Caco-2 (cell line): ENCODE measurements at regions not wholly inside any gene's neighbourhood (a gene's known extent, or its start where the extent isn't known, plus 50 kb on each side); places are given as distances from the start of the nearest gene placed in this dataset.

Experiments
- BruUV-seq: library from RNA; stranded (reverse); fragments of 400-500 nt; replicated peaks from 2 replicates; lab custom pipeline; 2021; lab: Mats Ljungman, UMichigan
- CTCF ChIA-PET: fragments of 300-600 bp; sonication (Branson Sonifier 250); formaldehyde crosslinking; loops from one replicate; lab custom pipeline; 2022; ENCODE audit warnings: antibody characterized with exemption; lab: Charles Lee
- POLR2A ChIA-PET: fragments of 300-600 bp; sonication (Branson Sonifier 250); formaldehyde crosslinking; loops from one replicate; lab custom pipeline; 2022; ENCODE audit warnings: antibody characterized with exemption; lab: Charles Lee
- DNase-seq, 2 experiments: peaks; one replicate each; pipeline versions ENCODE4 v3.0.0 to v3.0.0-alpha.2; 2020 to 2022
- H3K27me3 ChIP-seq: replicated peaks from 2 replicates; pipeline ENCODE4 v1.6.0; 2011; ENCODE audit warnings: low read length; ENCODE audit not compliant: control insufficient read depth, insufficient read depth
- H3K36me3 ChIP-seq: 2 replicates; pipeline ENCODE4 v1.5.1; 2011; ENCODE audit warnings: low read length; ENCODE audit not compliant: control insufficient read depth, insufficient read depth
- H3K4me1 ChIP-seq: fragments of 250-450 bp; sonication (Bioruptor Pico); 2 replicates; pipeline ENCODE4 v1.5.1; 2020; ENCODE audit warnings: mild to moderate bottlenecking
- H3K4me3 ChIP-seq: 2 replicates; pipeline ENCODE4 v1.5.1; 2011; ENCODE audit warnings: low read depth, mild to moderate bottlenecking, control low read depth, low read length
- H3K9me3 ChIP-seq: fragments of 250-450 bp; sonication (Bioruptor Pico); 2 replicates; pipeline ENCODE4 v1.5.1; 2020; ENCODE audit warnings: mild to moderate bottlenecking, moderate library complexity
- H3K27ac Mint-ChIP-seq: one replicate; pipeline ENCODE4 v1.8.0; 2022; ENCODE audit warnings: mixed read lengths; ENCODE audit not compliant: unreplicated experiment
- H3K27me3 Mint-ChIP-seq: one replicate; pipeline ENCODE4 v1.8.0; 2022; ENCODE audit warnings: mixed read lengths; ENCODE audit not compliant: insufficient read depth, unreplicated experiment
- H3K36me3 Mint-ChIP-seq: one replicate; pipeline ENCODE4 v1.8.0; 2022; ENCODE audit warnings: mild to moderate bottlenecking, mixed read lengths; ENCODE audit not compliant: insufficient read depth, unreplicated experiment
- H3K4me1 Mint-ChIP-seq: one replicate; pipeline ENCODE4 v1.8.0; 2022; ENCODE audit warnings: low read depth, mixed read lengths; ENCODE audit not compliant: unreplicated experiment
- H3K4me3 Mint-ChIP-seq: one replicate; pipeline ENCODE4 v1.8.0; 2022; ENCODE audit warnings: mild to moderate bottlenecking, moderate library complexity, mixed read lengths; ENCODE audit not compliant: unreplicated experiment
- H3K9me3 Mint-ChIP-seq: one replicate; pipeline ENCODE4 v1.8.0; 2022; ENCODE audit warnings: mixed read lengths; ENCODE audit not compliant: unreplicated experiment
- CTCF ChIP-seq, 2 experiments: fragments of 200-600 bp in 1 of 2; IDR thresholded peaks; 1 replicate in 1 of 2; 2 replicates in 1 of 2; pipeline versions ENCODE4 v1.5.1 to v1.8.0; 2011 to 2022; ENCODE audit warnings: antibody characterized with exemption in 1 of 2, control low read depth in 1 of 2, inconsistent platforms in 1 of 2, low read depth in 1 of 2, low read length in 1 of 2, mild to moderate bottlenecking in 1 of 2, moderate library complexity in 1 of 2; ENCODE audit not compliant: insufficient read depth in 1 of 2, severe bottlenecking in 1 of 2, unreplicated experiment in 1 of 2
- intact Hi-C: fragments of 100-400 bp; cut with micrococcal nuclease; formaldehyde crosslinking; loops from one replicate; pipeline ENCODE4 v1.10.0; 2022; ENCODE audit not compliant: unreplicated experiment

GRCh38 chr1:218081358-218081757 lies 203.7 kb upstream of the RRP15 start:
- no peak for TF ChIP-seq CTCF (IDR thresholded peaks at IDR 0.05; ENCODE audit: insufficient read depth in 1 of 2, low read depth in 1 of 2, low read length in 1 of 2, severe bottlenecking in 1 of 2, unreplicated experiment in 1 of 2)

GRCh38 chr1:218090459-218090858 lies 194.6 kb upstream of the RRP15 start:
- Mint-ChIP-seq H3K4me3 (no peak overlapping the region), H3K4me1 (no peaks in the 10 kb centered on the region), H3K36me3 (no peaks in the 10 kb centered on the region), H3K9me3 (no peaks in the 10 kb centered on the region), H3K27ac (no peak overlapping the region), H3K27me3 (no peaks in the 10 kb centered on the region)
- no TSS peak for BruUV-seq
- no peak overlapping the region for H3K4me3 ChIP-seq
- TF ChIP-seq CTCF (IDR thresholded peaks at IDR 0.05; ENCODE audit: insufficient read depth in 1 of 2, low read depth in 1 of 2, low read length in 1 of 2, severe bottlenecking in 1 of 2, unreplicated experiment in 1 of 2), result no peak
- ChIA-PET POLR2A (no interaction called here), CTCF (no interaction called here)
- no peaks in the 10 kb centered on the region for H3K27me3 ChIP-seq
- intact Hi-C loops, result no loop called here
- H3K4me1 ChIP-seq, result no peaks in the 10 kb centered on the region
- no peaks in the 10 kb centered on the region for H3K9me3 ChIP-seq
- no peaks in the 10 kb centered on the region for H3K36me3 ChIP-seq
- no peak for DNase-seq

More at GRCh38 chr1:218081358-218081757, 203.7 kb upstream of the RRP15 start:
- DNase-seq, result no peak
- H3K4me1 ChIP-seq, result no peaks in the 10 kb centered on the region
- H3K9me3 ChIP-seq, result no peaks in the 10 kb centered on the region
- H3K27ac Mint-ChIP-seq, result no peak overlapping the region
- no peaks in the 10 kb centered on the region for H3K27me3 ChIP-seq
- ChIA-PET POLR2A (no interaction called here), CTCF (no interaction called here)
- no peaks in the 10 kb centered on the region for H3K9me3 Mint-ChIP-seq
- no peak overlapping the region for H3K4me3 ChIP-seq
- H3K36me3 Mint-ChIP-seq, result no peaks in the 10 kb centered on the region
- H3K4me3 Mint-ChIP-seq, result no peak overlapping the region
- H3K27me3 Mint-ChIP-seq, result peaks cover 7% of the 10 kb centered on the region
- H3K36me3 ChIP-seq, result no peaks in the 10 kb centered on the region
- no peaks in the 10 kb centered on the region for H3K4me1 Mint-ChIP-seq
- BruUV-seq, result no TSS peak
- intact Hi-C loops, result no loop called here

GRCh38 chr1:218101409-218101808 lies 183.7 kb upstream of the RRP15 start:
- Mint-ChIP-seq H3K9me3 (no peaks in the 10 kb centered on the region), H3K27ac (no peak overlapping the region), H3K4me3 (no peak overlapping the region), H3K36me3 (no peaks in the 10 kb centered on the region), H3K4me1 (no peaks in the 10 kb centered on the region), H3K27me3 (peaks cover 3% of the 10 kb centered on the region)
- POLR2A ChIA-PET, result no interaction called here
- no peaks in the 10 kb centered on the region for H3K27me3 ChIP-seq
- BruUV-seq, result no TSS peak
- no peak for TF ChIP-seq CTCF (IDR thresholded peaks at IDR 0.05; ENCODE audit: insufficient read depth in 1 of 2, low read depth in 1 of 2, low read length in 1 of 2, severe bottlenecking in 1 of 2, unreplicated experiment in 1 of 2)
- H3K36me3 ChIP-seq, result no peaks in the 10 kb centered on the region
- DNase-seq, result no peak
- no peaks in the 10 kb centered on the region for H3K4me1 ChIP-seq
- intact Hi-C loops, result no loop called here
- H3K4me3 ChIP-seq, result no peak overlapping the region
- CTCF ChIA-PET, result no interaction called here
- H3K9me3 ChIP-seq, result no peaks in the 10 kb centered on the region
